H9 (cell line): ENCODE measurements at regions not wholly inside any gene's neighbourhood (a gene's known extent, or its start where the extent isn't known, plus 50 kb on each side); places are given as distances from the start of the nearest gene placed in this dataset.

ENCODE experiments used
- DNase-seq: peaks from one replicate; pipeline ENCODE4 v3.0.0-alpha.2; 2017
- H2AFZ ChIP-seq: one replicate; pipeline ENCODE4 v1.6.1; 2013; ENCODE audit warnings: mild to moderate bottlenecking, low read length, control low read depth, moderate library complexity
- H2AK5ac ChIP-seq: 2 replicates; pipeline ENCODE4 v1.6.1; 2013; ENCODE audit warnings: low read length, control low read depth, mixed read lengths; ENCODE audit not compliant: insufficient read length
- H2BK120ac ChIP-seq: one replicate; pipeline ENCODE4 v1.6.1; 2013; ENCODE audit warnings: low read depth, mild to moderate bottlenecking, low read length, control low read depth, inconsistent platforms; ENCODE audit not compliant: poor library complexity, severe bottlenecking
- H2BK12ac ChIP-seq: 2 replicates; pipeline ENCODE4 v1.6.1; 2013; ENCODE audit warnings: low read length, control low read depth, mixed read lengths, low read depth; ENCODE audit not compliant: insufficient read length
- H2BK15ac ChIP-seq: 2 replicates; pipeline ENCODE4 v1.6.1; 2013; ENCODE audit warnings: low read depth, low read length, control low read depth
- H2BK20ac ChIP-seq: one replicate; pipeline ENCODE4 v1.6.1; 2013; ENCODE audit warnings: low read depth, mild to moderate bottlenecking, low read length, control low read depth, inconsistent platforms; ENCODE audit not compliant: poor library complexity, severe bottlenecking
- H2BK5ac ChIP-seq: 2 replicates; pipeline ENCODE4 v1.6.1; 2013; ENCODE audit warnings: low read length, control low read depth, mixed read lengths; ENCODE audit not compliant: insufficient read length
- H3K14ac ChIP-seq: 2 replicates; pipeline ENCODE4 v1.6.1; 2013; ENCODE audit warnings: low read length, control low read depth; ENCODE audit not compliant: insufficient read depth
- H3K18ac ChIP-seq: 2 replicates; pipeline ENCODE4 v1.6.1; 2013; ENCODE audit warnings: low read depth, mild to moderate bottlenecking, mixed read lengths, low read length, control low read depth; ENCODE audit not compliant: insufficient read length
- H3K23ac ChIP-seq: 2 replicates; pipeline ENCODE4 v1.6.1; 2013; ENCODE audit warnings: low read length, control low read depth, mixed read lengths, low read depth; ENCODE audit not compliant: insufficient read length
- H3K23me2 ChIP-seq: 2 replicates; pipeline ENCODE4 v1.6.1; 2013; ENCODE audit warnings: low read depth, mild to moderate bottlenecking, mixed read lengths, low read length, control low read depth; ENCODE audit not compliant: insufficient read length, poor library complexity, severe bottlenecking
- H3K27ac ChIP-seq: 2 replicates; pipeline ENCODE4 v1.5.1; 2013; ENCODE audit warnings: low read length, control low read depth, mixed read lengths, low read depth; ENCODE audit not compliant: insufficient read length
- H3K27me3 ChIP-seq: 2 replicates; pipeline ENCODE4 v1.6.1; 2013; ENCODE audit warnings: low read length, control low read depth, inconsistent platforms; ENCODE audit not compliant: insufficient read depth
- H3K4ac ChIP-seq: 2 replicates; pipeline ENCODE4 v1.6.1; 2013; ENCODE audit warnings: low read depth, mild to moderate bottlenecking, control low read depth, inconsistent platforms, low read length, moderate library complexity
- H3K4me1 ChIP-seq: 2 replicates; pipeline ENCODE4 v1.6.1; 2013; ENCODE audit warnings: low read length, control low read depth, inconsistent platforms; ENCODE audit not compliant: insufficient read depth
- H3K4me2 ChIP-seq: 2 replicates; pipeline ENCODE4 v1.6.1; 2013; ENCODE audit warnings: low read length, control low read depth, mixed read lengths; ENCODE audit not compliant: insufficient read length, insufficient read depth
- H3K56ac ChIP-seq: 2 replicates; pipeline ENCODE4 v1.6.1; 2013; ENCODE audit warnings: low read depth, mild to moderate bottlenecking, mixed read lengths, low read length, control low read depth; ENCODE audit not compliant: insufficient read length
- H3K79me1 ChIP-seq: 2 replicates; pipeline ENCODE4 v1.6.1; 2013; ENCODE audit warnings: low read depth, mild to moderate bottlenecking, moderate library complexity, low read length, control low read depth, inconsistent platforms; ENCODE audit not compliant: insufficient read depth, poor library complexity, severe bottlenecking
- H3K79me2 ChIP-seq: 2 replicates; pipeline ENCODE4 v1.6.1; 2013; ENCODE audit warnings: low read length, control low read depth, inconsistent platforms; ENCODE audit not compliant: insufficient read depth
- H3K9ac ChIP-seq: 2 replicates; pipeline ENCODE4 v1.6.1; 2013; ENCODE audit warnings: low read length, control low read depth, mixed read lengths; ENCODE audit not compliant: insufficient read length; ENCODE audit errors: extremely low read depth
- H3K9me3 ChIP-seq: one replicate; pipeline ENCODE4 v1.6.1; 2013; ENCODE audit warnings: low read depth, low read length, inconsistent platforms; ENCODE audit not compliant: control insufficient read depth
- H3T11ph ChIP-seq: one replicate; pipeline ENCODE4 v1.6.1; 2013; ENCODE audit warnings: mild to moderate bottlenecking, low read length, control low read depth, inconsistent platforms
- H4K20me1 ChIP-seq: one replicate; pipeline ENCODE4 v1.6.1; 2013; ENCODE audit not compliant: control insufficient read depth, insufficient read length, insufficient read depth
- H4K5ac ChIP-seq: 2 replicates; pipeline ENCODE4 v1.6.1; 2013; ENCODE audit warnings: low read depth, mild to moderate bottlenecking, mixed read lengths, low read length, control low read depth; ENCODE audit not compliant: insufficient read length
- H4K8ac ChIP-seq: replicated peaks from 2 replicates; pipeline ENCODE4 v1.6.1; 2013; ENCODE audit warnings: low read length, control low read depth, mixed read lengths, low read depth; ENCODE audit not compliant: insufficient read length
- H4K91ac ChIP-seq: 2 replicates; pipeline ENCODE4 v1.6.1; 2013; ENCODE audit warnings: low read depth, mild to moderate bottlenecking, moderate library complexity, mixed read lengths, low read length, control low read depth; ENCODE audit not compliant: insufficient read length
- H3K27ac Mint-ChIP-seq, 3 experiments: 2 replicates in 2 of 3; 3 replicates in 1 of 3; pipeline ENCODE4 v1.8.0; 2020 to 2021; ENCODE audit warnings: mixed read lengths in 3 of 3, mild to moderate bottlenecking in 1 of 3, moderate library complexity in 1 of 3
- H3K27me3 Mint-ChIP-seq: 2 replicates; pipeline ENCODE4 v1.8.0; 2021; ENCODE audit warnings: low read depth, mild to moderate bottlenecking, moderate library complexity, mixed read lengths
- H3K36me3 Mint-ChIP-seq, 3 experiments: 2 replicates in 2 of 3; 3 replicates in 1 of 3; pipeline ENCODE4 v1.8.0; 2020 to 2021; ENCODE audit warnings: low read depth in 3 of 3, mixed read lengths in 3 of 3; ENCODE audit not compliant: insufficient read depth in 1 of 3
- H3K4me1 Mint-ChIP-seq, 2 experiments: 2 replicates each; pipeline ENCODE4 v1.8.0; 2020; ENCODE audit warnings: mixed read lengths in 2 of 2
- H3K4me3 Mint-ChIP-seq, 2 experiments: 2 replicates in 1 of 2; 3 replicates in 1 of 2; pipeline ENCODE4 v1.8.0; 2020 to 2021; ENCODE audit warnings: mild to moderate bottlenecking in 2 of 2, mixed read lengths in 2 of 2, moderate library complexity in 1 of 2
- H3K9me3 Mint-ChIP-seq, 2 experiments: 2 replicates in 1 of 2; 3 replicates in 1 of 2; pipeline ENCODE4 v1.8.0; 2020; ENCODE audit warnings: mild to moderate bottlenecking in 2 of 2, mixed read lengths in 2 of 2, moderate library complexity in 1 of 2
- WGBS: extraction: QIAGEN DNeasy Blood & Tissue Kit; methylation state at CpG from one replicate; pipeline ENCODE4 v1.1.7; 2013; ENCODE audit warnings: missing lambda C conversion rate, low lambda C conversion rate, mixed read lengths; ENCODE audit not compliant: insufficient read length; ENCODE audit errors: extremely low coverage; 5-methylcytosine and 5-hydroxymethylcytosine counted together
- TF ChIP-seq, protein P1 (sequence below): fragments of 200-600 bp; sonication (generic); conservative IDR thresholded peaks from 3 replicates; pipeline ENCODE4 v1.8.0; 2021; ENCODE audit warnings: antibody characterized with exemption, mild to moderate bottlenecking

DNA sequence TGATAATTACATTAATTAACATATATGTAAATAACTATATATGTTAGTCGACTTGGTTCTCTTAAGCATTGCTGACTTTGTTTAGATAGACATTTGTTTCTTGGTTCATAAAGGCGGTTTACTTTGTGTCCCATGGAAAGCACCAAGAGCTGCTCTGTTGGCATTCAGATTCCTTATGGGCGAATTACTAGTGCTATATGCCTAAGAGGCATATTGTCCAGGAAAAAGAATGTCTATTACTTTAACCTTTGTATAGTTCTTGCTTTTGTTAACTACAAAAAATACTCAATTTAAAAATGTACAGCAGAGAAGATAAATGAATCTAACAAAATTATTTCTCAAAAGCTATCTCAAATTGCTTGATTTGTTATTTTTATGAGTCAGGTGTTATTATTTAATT is 532.8 kb downstream of the FAT4 start:
- H2BK5ac ChIP-seq: no peak overlapping the region
- no peak overlapping the region for H3K27ac ChIP-seq
- H3T11ph ChIP-seq: no peak overlapping the region
- H2AFZ ChIP-seq: no peak overlapping the region
- H2BK20ac ChIP-seq: no peak overlapping the region
- no peaks in the 10 kb centered on the region for H3K9me3 ChIP-seq
- no peak overlapping the region for H3K9ac ChIP-seq
- H3K4ac ChIP-seq: no peak overlapping the region
- H2AK5ac ChIP-seq: no peak overlapping the region
- no peak overlapping the region for H3K14ac ChIP-seq
- no CpG with 5 or more reads among the region's 3 CpGs for WGBS
- H3K4me1 ChIP-seq: no peaks in the 10 kb centered on the region
- no peak overlapping the region for H3K18ac ChIP-seq
- H3K4me1 Mint-ChIP-seq: peaks cover 2 to 6% of the 10 kb centered on the region in 2 experiments; a peak in 1 of 4 replicates
- H3K56ac ChIP-seq: no peak overlapping the region
- H3K79me2 ChIP-seq: no peaks in the 10 kb centered on the region
- H3K36me3 Mint-ChIP-seq: no peaks in the 10 kb centered on the region
- TF ChIP-seq, protein P1, sequence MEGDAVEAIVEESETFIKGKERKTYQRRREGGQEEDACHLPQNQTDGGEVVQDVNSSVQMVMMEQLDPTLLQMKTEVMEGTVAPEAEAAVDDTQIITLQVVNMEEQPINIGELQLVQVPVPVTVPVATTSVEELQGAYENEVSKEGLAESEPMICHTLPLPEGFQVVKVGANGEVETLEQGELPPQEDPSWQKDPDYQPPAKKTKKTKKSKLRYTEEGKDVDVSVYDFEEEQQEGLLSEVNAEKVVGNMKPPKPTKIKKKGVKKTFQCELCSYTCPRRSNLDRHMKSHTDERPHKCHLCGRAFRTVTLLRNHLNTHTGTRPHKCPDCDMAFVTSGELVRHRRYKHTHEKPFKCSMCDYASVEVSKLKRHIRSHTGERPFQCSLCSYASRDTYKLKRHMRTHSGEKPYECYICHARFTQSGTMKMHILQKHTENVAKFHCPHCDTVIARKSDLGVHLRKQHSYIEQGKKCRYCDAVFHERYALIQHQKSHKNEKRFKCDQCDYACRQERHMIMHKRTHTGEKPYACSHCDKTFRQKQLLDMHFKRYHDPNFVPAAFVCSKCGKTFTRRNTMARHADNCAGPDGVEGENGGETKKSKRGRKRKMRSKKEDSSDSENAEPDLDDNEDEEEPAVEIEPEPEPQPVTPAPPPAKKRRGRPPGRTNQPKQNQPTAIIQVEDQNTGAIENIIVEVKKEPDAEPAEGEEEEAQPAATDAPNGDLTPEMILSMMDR: no peak
- H4K91ac ChIP-seq: no peak overlapping the region
- H3K23me2 ChIP-seq: no peaks in the 10 kb centered on the region
- DNase-seq: no peak
- no peaks in the 10 kb centered on the region for H3K9me3 Mint-ChIP-seq
- no peak overlapping the region for H3K23ac ChIP-seq
- H3K27ac Mint-ChIP-seq: no peak overlapping the region
- H3K27me3 ChIP-seq: no peaks in the 10 kb centered on the region
- H3K4me3 Mint-ChIP-seq: no peak overlapping the region
- H2BK15ac ChIP-seq: no peak overlapping the region
- no peaks in the 10 kb centered on the region for H3K27me3 Mint-ChIP-seq
- H2BK120ac ChIP-seq: no peak overlapping the region
- no peaks in the 10 kb centered on the region for H4K20me1 ChIP-seq
- no peak overlapping the region for H4K8ac ChIP-seq
- H4K5ac ChIP-seq: no peak overlapping the region
- H3K79me1 ChIP-seq: no peaks in the 10 kb centered on the region
- no peak overlapping the region for H2BK12ac ChIP-seq
- H3K4me2 ChIP-seq: no peak overlapping the region
